Upper lobe of left lung (tissue), 4 donors: ENCODE measurements at regions not wholly inside any gene's neighbourhood (a gene's known extent, or its start where the extent isn't known, plus 50 kb on each side); places are given as distances from the start of the nearest gene placed in this dataset.

Experiments
- CTCF ChIP-seq, 6 experiments: fragments of 450-650 bp in 4 of 6; fragments of 200-600 bp in 2 of 6; sonication (generic) in 2 of 6; IDR thresholded peaks; one replicate each; pipeline ENCODE4 v1.5.1; 2016 to 2019; ENCODE audit warnings: antibody characterized with exemption in 6 of 6
- EP300 ChIP-seq, 4 donors: sonication (generic); formaldehyde crosslinking; IDR thresholded peaks; one replicate each; pipeline ENCODE4 v1.5.1; 2017; ENCODE audit warnings: antibody characterized with exemption in 4 of 4, control low read depth in 2 of 4
- POLR2A ChIP-seq, 4 donors: fragments of 450-650 bp; IDR thresholded peaks; one replicate each; pipeline ENCODE4 v1.5.1; 2016 to 2017; ENCODE audit warnings: antibody characterized with exemption in 4 of 4, mild to moderate bottlenecking in 2 of 4
- POLR2AphosphoS5 ChIP-seq, 2 donors: sonication (generic); formaldehyde crosslinking; IDR thresholded peaks; one replicate each; pipeline ENCODE4 v1.5.1; 2017; ENCODE audit warnings: antibody characterized with exemption in 2 of 2

- TF ChIP-seq POLR2A (IDR thresholded peaks at IDR 0.05) (no peak), POLR2AphosphoS5 (IDR thresholded peaks at IDR 0.05) (no peak), CTCF (IDR thresholded peaks at IDR 0.05) (no peak), EP300 (IDR thresholded peaks at IDR 0.05) (no peak)
Measured at GRCh38 chr3:16075647-16076046, 98.8 kb upstream of the GALNT15 start.
